H1 (cell line): ENCODE measurements at regions not wholly inside any gene's neighbourhood (a gene's known extent, or its start where the extent isn't known, plus 50 kb on each side); places are given as distances from the start of the nearest gene placed in this dataset.

Source experiments
- CBX5 ChIP-seq: fragments of 300-800, 300-1000 bp; sonication (generic); IDR thresholded peaks from 2 replicates; pipeline ENCODE4 v1.7.1; 2016; ENCODE audit warnings: antibody characterized with exemption, low read length, low read depth
- CHD2 ChIP-seq: IDR thresholded peaks from 2 replicates; pipeline ENCODE4 v1.6.1; 2012; ENCODE audit warnings: low read length, improper control_type of control experiment
- CTCF ChIP-seq, 3 experiments: IDR thresholded peaks; 1 replicate in 2 of 3; 2 replicates in 1 of 3; pipeline versions ENCODE4 v1.5.1 to v1.6.1; 2011; ENCODE audit warnings: low read length in 3 of 3, mild to moderate bottlenecking in 3 of 3, inconsistent platforms in 2 of 3, low read depth in 1 of 3, moderate library complexity in 1 of 3; ENCODE audit not compliant: insufficient read depth in 1 of 3; ENCODE audit errors: control extremely low read depth in 1 of 3
- EGR1 ChIP-seq: IDR thresholded peaks from 2 replicates; pipeline ENCODE4 v1.6.1; 2011; ENCODE audit warnings: low read depth, low read length, borderline replicate concordance
- EZH2 ChIP-seq: fragments of 200-600 bp; sonication (generic); IDR thresholded peaks from 2 replicates; pipeline ENCODE4 v1.7.1; 2012; ENCODE audit warnings: low read depth, mild to moderate bottlenecking, moderate library complexity, low read length, inconsistent platforms; ENCODE audit not compliant: severe bottlenecking
- GABPA ChIP-seq: IDR thresholded peaks from 2 replicates; pipeline ENCODE4 v1.6.1; 2011; ENCODE audit warnings: mild to moderate bottlenecking, low read length, moderate library complexity, borderline replicate concordance; ENCODE audit not compliant: insufficient read depth
- POLR2A ChIP-seq, 2 experiments: IDR thresholded peaks; 1 replicate in 1 of 2; 2 replicates in 1 of 2; pipeline ENCODE4 v1.6.1; 2011; ENCODE audit warnings: low read depth in 2 of 2, low read length in 2 of 2, mild to moderate bottlenecking in 2 of 2; ENCODE audit errors: control extremely low read depth in 1 of 2
- POLR2AphosphoS5 ChIP-seq: IDR thresholded peaks from 2 replicates; pipeline ENCODE4 v1.6.1; 2011; ENCODE audit warnings: low read depth, low read length
- SRF ChIP-seq: IDR thresholded peaks from 2 replicates; pipeline ENCODE4 v1.6.1; 2011; ENCODE audit warnings: mild to moderate bottlenecking, low read depth, low read length, moderate library complexity
- TCF12 ChIP-seq: IDR thresholded peaks from 2 replicates; pipeline ENCODE4 v1.6.1; 2011; ENCODE audit warnings: low read depth, mild to moderate bottlenecking, low read length
- ZNF274 ChIP-seq: IDR thresholded peaks from 2 replicates; pipeline ENCODE4 v1.7.0; 2012; ENCODE audit warnings: low read length, borderline replicate concordance; ENCODE audit errors: extremely low read depth
- TF ChIP-seq, protein P1 (sequence below): IDR thresholded peaks from 2 replicates; pipeline ENCODE4 v1.6.1; 2011; ENCODE audit warnings: low read length, improper control_type of control experiment

- TF ChIP-seq POLR2AphosphoS5 (no peak), GABPA (no peak), POLR2A (IDR thresholded peaks at IDR 0.05; ENCODE audit: control extremely low read depth in 1 of 2, low read depth in 2 of 2, low read length in 2 of 2) (no peak), EZH2 (no peak), CBX5 (no peak), ZNF274 (no peak), TCF12 (no peak), SRF (no peak), CHD2 (no peak), EGR1 (no peak), CTCF (IDR thresholded peaks at IDR 0.05; ENCODE audit: control extremely low read depth in 1 of 3, insufficient read depth in 1 of 3, low read depth in 1 of 3, low read length in 3 of 3) (no peak)
- TF ChIP-seq, protein P1, sequence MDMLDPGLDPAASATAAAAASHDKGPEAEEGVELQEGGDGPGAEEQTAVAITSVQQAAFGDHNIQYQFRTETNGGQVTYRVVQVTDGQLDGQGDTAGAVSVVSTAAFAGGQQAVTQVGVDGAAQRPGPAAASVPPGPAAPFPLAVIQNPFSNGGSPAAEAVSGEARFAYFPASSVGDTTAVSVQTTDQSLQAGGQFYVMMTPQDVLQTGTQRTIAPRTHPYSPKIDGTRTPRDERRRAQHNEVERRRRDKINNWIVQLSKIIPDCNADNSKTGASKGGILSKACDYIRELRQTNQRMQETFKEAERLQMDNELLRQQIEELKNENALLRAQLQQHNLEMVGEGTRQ, result no peak
These were observed 85.6 kb upstream of the ACP3 start for GRCh38 chr3:132231633-132232032.
